NK-92 treated with Interleukin-12 subunit alpha and Interleukin-12 subunit beta, amount 100 ng/mL, for 24 hours (cell line): ENCODE measurements at regions not wholly inside any gene's neighbourhood (a gene's known extent, or its start where the extent isn't known, plus 50 kb on each side); places are given as distances from the start of the nearest gene placed in this dataset.

ENCODE experiments used
- DNase-seq: peaks from one replicate; lab custom pipeline; 2025; lab: John Stamatoyannopoulos, UW

GRCh38 chr9:13596383-13596970, 317.0 kb upstream of the MPDZ start:
- no peak for DNase-seq

GRCh38 chr9:13590996-13591395, 311.5 kb upstream of the MPDZ start:
- no peak for DNase-seq

DNA sequence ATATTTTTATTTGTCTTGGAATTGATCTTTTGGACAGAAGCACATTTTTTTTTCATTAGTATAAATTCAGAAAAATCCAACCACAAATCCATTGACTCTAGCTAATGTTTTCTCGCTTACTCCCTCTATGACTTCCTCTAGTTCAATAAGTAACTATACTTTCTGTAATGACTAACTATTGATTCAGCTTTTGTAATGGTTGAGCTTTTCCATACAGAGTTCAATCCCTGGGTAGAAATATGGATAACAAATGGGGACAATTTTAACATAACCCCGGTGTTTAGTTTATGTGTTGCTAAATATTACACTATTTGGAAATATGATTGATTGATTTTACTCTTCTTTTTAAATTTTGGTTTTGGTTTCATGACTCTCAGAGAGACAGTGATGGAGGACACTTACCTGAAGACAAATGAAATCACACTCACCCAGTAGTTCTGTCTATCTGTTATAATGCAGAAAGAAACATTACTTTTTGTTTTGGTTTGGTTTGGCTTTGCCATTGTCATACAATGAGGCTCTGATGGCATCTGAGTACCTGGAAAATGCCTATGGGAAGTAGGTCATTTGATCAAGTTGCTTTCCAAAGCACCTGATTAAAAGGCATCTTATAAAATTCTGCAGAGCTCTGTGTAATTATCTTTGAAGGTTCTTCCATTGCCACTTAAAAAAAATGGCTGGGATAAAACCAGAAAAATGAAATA, 309.7 kb upstream of the MPDZ start:
- DNase-seq = no peak

- DNase-seq = no peak
Measured at GRCh38 chr9:13588151-13589033, 308.9 kb upstream of the MPDZ start.

GRCh38 chr9:13587571-13587970, 308.1 kb upstream of the MPDZ start:
- no peak for DNase-seq

DNA sequence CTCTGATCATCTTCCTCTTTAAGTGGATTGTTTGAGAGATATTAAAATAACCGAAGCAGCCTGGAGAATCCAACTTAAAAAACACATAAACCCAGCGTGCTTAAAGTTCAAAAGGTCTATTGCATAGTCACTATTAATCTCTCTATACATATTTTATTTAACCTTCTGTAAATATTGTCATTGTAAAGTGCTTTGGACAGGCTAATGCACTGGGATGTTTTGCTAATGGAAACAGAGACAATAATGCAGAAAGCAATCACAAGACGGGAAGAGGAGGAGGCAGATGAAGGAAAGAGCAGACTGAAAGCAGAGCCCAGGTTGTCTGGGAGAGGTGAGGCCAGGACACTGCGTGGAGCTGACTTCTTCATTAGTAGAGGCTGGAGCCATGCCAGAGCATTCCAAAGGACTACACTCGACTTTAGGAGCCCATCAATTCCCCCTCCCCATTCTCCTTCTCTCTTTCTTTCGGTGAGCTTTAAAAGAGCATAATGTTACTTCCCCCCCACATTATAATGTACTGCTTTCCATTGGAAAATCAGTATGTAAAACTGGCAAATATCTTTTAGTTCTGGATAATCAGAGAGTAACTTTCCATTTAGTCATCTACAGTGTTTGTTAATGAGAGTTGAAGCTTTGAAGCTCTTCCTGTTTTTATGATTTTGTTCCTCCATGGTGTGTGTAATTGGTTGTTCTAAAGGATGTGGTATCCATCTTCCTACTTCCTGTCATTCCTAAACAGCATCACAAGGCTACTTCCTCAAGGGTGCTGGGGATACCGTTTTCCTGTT, 307.3 kb upstream of the MPDZ start:
- DNase-seq = no peak

DNA sequence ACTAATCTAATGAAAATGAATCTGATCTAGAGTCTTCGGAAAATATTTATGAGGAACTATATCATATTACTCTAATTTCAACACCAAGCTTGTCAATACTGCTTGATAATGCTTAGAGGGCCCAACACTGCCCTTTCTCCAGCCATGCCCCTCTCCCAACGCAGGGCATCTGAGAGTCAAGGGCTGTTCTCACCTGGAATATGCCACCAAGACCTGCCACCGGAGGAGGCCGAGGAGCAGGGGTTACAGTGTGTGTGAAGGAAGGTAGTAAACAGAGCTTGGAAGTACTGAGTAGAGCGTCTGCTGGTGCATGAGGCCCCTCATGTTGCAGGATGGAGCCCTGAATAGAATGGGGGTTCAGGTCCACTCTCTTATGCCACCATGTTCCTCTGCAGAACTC, 301.3 kb upstream of the MPDZ start:
- no peak for DNase-seq

DNA sequence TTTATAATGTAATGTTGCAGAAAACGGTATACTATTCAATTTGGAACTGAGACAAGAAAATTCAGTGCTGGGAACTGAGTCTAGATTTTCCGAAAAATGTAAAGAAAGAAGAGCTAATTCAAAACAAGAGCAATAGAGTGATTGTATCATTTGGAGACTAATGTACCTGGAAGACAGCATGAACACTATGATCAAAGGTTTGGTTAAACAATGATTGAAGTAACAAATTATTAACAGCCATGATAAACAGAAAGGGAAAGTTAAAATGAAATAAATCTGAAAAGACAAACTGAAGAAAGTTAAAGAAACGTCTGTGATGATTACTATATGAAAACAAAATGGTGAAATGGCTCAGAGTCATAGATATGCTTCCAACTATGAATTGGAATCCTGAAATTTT, 300.6 kb upstream of the MPDZ start:
- DNase-seq = no peak

DNA sequence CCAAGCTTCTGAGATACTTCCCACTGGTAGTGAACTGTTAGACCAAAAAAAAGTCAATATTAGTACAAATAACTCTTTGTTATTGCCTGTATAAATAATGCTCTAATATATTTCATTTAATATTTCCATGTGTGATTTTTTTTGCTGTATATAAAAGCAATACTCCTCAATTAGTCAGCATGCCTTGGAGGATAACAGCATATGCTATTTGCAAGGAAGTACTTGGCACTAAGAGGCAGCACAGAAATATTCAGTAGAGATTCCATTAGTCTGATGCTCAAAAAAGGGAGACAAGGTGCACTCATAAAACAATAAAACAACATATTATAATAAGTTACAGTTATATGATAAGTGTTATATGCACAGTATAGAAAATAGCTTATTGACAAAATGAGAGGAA, 296.6 kb upstream of the MPDZ start:
- DNase-seq = no peak

DNA sequence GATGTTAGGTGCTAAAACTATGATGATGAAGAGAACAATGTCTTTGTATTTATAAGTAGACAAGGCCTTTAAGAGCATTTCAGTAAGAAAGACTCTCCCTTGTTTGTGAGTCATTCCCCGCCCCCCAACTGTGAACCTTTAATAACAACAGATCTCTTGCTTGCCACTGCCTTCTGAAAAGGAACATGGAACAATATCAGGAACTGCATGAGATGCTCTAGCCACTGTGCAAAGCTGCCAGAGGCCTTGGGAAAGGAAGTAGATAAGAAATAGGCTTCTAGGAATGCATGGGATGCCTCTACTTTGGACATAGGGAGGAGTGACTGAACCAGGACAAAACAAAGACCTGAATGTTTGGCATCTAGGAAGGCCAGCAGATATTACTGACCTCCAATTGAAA, 296.1 kb upstream of the MPDZ start:
- no peak for DNase-seq

GRCh38 chr9:13570068-13570974, 290.8 kb upstream of the MPDZ start:
- DNase-seq = no peak

GRCh38 chr9:13569602-13570067, 290.1 kb upstream of the MPDZ start:
- no peak for DNase-seq

DNA sequence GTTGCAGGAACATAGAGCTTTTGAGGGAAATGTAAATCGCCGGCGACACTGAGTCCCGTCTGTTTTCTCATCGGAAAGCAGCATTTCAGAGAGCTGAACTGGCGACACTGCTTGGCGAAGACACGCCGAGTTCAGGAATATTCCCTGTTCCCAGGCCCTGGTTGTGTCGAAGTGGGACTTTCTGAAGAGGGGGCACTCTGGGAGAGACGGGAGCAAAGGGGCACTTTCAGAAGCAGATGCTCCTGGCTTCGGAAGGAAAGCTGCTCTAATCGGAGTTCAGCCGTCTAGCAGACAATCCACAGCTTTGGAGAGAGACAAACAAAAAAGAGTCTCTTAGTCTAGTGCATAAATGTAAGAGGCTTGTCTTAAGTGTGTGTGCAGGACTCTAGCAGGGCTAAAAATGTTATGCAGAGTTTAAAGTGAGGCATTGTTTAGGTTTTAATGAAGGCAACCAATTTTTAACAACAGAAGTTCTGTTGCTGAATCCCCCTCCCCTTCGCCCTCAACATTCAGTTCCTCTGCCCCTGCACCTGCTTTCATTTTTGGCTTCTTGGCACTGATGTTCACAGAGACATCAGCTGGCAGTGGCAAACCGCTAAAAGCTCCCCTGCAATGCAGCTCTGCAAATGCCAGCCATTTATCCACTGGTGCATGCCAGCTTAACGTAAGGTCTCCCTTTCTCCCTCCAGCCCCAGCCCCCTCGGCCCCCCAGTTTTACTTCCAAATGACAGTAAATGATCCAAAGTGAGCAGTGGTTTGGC, 289.5 kb upstream of the MPDZ start:
- DNase-seq = no peak

DNA sequence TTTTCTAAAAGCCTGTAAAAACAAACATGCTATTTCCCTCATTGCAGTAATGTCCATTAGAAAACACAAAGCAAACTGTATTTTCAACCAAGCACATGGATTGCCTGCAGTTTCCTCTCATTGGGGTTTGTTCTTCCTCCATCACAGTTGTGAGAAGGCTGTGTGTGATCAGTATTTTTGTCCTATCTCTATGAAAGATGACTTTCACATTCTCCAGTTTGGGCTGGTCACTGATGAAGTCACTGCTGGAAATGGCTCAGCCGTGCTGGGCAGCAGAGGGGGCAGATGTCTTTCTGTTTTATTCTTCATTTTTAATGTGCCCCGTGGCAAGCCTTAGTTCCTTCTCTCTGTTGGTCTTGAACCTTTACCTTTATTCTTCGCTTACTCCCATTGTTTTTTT, 288.9 kb upstream of the MPDZ start:
- DNase-seq = no peak

GRCh38 chr9:13567833-13568232, 288.3 kb upstream of the MPDZ start:
- no peak for DNase-seq

- no peak for DNase-seq
Measured at GRCh38 chr9:13557746-13558145, 278.3 kb upstream of the MPDZ start.

- DNase-seq = no peak
Measured at GRCh38 chr9:13556656-13557055, 277.2 kb upstream of the MPDZ start.

DNA sequence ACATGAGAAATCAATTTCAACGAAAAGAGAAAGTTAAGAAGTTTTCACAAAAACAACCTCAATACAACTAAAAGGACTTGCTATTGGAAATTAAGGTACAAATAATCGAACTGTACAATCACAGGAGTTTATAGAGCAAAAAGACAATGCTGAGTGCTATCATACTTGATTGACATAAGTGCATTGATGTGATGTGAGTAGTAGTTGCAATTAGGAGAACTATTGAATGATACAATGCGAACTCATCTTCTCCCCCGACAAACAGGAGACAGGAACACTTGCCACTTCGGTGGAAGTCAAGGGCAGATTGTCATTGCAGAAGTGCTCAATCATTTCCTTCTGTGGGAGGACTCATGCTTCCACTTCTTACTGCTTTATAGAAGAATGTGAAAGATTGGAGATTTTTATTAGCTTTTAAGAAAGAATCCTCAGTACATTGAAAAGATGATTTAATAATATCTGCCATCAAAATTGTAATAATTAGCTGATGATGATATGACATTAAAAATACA, 276.6 kb upstream of the MPDZ start:
- DNase-seq = no peak

- no peak for DNase-seq
Measured at GRCh38 chr9:13555516-13555915, 276.0 kb upstream of the MPDZ start.

- no peak for DNase-seq
Measured at GRCh38 chr9:13554626-13555025, 275.1 kb upstream of the MPDZ start.
